ENCODE measurements at regions not wholly inside any gene's neighbourhood (a gene's known extent, or its start where the extent isn't known, plus 50 kb on each side); places are given as distances from the start of the nearest gene placed in this dataset.

GRCh38 chr5:60210810-60211209 lies 317.3 kb upstream of the PDE4D start:
- no peak overlapping the region for H2BK5ac ChIP-seq (ENCODE audit: insufficient read length, low read length)
- H3K23me2 ChIP-seq (ENCODE audit: insufficient read length, low read depth, low read length, poor library complexity, severe bottlenecking) = no peaks in the 10 kb centered on the region
- no peaks in the 10 kb centered on the region for H3K9me3 Mint-ChIP-seq
- H3T11ph ChIP-seq (ENCODE audit: low read length) = no peak overlapping the region
- no peak overlapping the region for H2AK5ac ChIP-seq (ENCODE audit: insufficient read length, low read length)
- H3K9ac ChIP-seq (ENCODE audit: extremely low read depth, insufficient read length, low read length) = no peak overlapping the region
- WGBS (ENCODE audit: extremely low coverage, insufficient read length, low lambda C conversion rate) = no CpG with 5 or more reads among the region's 17 CpGs
- no peak overlapping the region for H3K18ac ChIP-seq (ENCODE audit: insufficient read length, low read depth, low read length)
- no peaks in the 10 kb centered on the region for H3K36me3 Mint-ChIP-seq (ENCODE audit: insufficient read depth in 1 of 3, low read depth in 3 of 3)
- no peak overlapping the region for H2BK12ac ChIP-seq (ENCODE audit: insufficient read length, low read depth, low read length)
- no peaks in the 10 kb centered on the region for H3K79me2 ChIP-seq (ENCODE audit: insufficient read depth, low read length)
- DNase-seq = peak; percentile 69
- no peak overlapping the region for H4K5ac ChIP-seq (ENCODE audit: insufficient read length, low read depth, low read length)
- no peaks in the 10 kb centered on the region for H3K27me3 Mint-ChIP-seq (ENCODE audit: low read depth)
- no peak overlapping the region for H3K4me3 Mint-ChIP-seq
- H2BK15ac ChIP-seq (ENCODE audit: low read depth, low read length) = no peak overlapping the region
- no peak overlapping the region for H4K91ac ChIP-seq (ENCODE audit: insufficient read length, low read depth, low read length)
- H3K14ac ChIP-seq (ENCODE audit: insufficient read depth, low read length) = no peak overlapping the region; the same call in 1 of the 2 replicates
- no peak for TF ChIP-seq CTCF (conservative IDR thresholded peaks at IDR 0.05)
- no peak overlapping the region for H3K23ac ChIP-seq (ENCODE audit: insufficient read length, low read depth, low read length)
- no peaks in the 10 kb centered on the region; the same call in 1 of the 2 replicates for H3K4me1 ChIP-seq (ENCODE audit: insufficient read depth, low read length)
- no peak overlapping the region for H2BK20ac ChIP-seq (ENCODE audit: low read depth, low read length, poor library complexity, severe bottlenecking)
- no peaks in the 10 kb centered on the region for H3K27me3 ChIP-seq (ENCODE audit: insufficient read depth, low read length)
- no peaks in the 10 kb centered on the region for H4K20me1 ChIP-seq (ENCODE audit: control insufficient read depth, insufficient read depth, insufficient read length)
- H3K4me2 ChIP-seq (ENCODE audit: insufficient read depth, insufficient read length, low read length) = no peak overlapping the region
- no peak overlapping the region for H3K27ac Mint-ChIP-seq
- H2BK120ac ChIP-seq (ENCODE audit: low read depth, low read length, poor library complexity, severe bottlenecking) = no peak overlapping the region
- no peaks in the 10 kb centered on the region for H3K9me3 ChIP-seq (ENCODE audit: control insufficient read depth, low read depth, low read length)
- H4K8ac ChIP-seq (replicated peaks; ENCODE audit: insufficient read length, low read depth, low read length) = no peak overlapping the region
- no peak overlapping the region for H3K27ac ChIP-seq (ENCODE audit: insufficient read length, low read depth, low read length)
- no peaks in the 10 kb centered on the region for H3K79me1 ChIP-seq (ENCODE audit: insufficient read depth, low read depth, low read length, poor library complexity, severe bottlenecking)
- peaks cover 4 to 9% of the 10 kb centered on the region in 2 experiments for H3K4me1 Mint-ChIP-seq
- H3K4ac ChIP-seq (ENCODE audit: low read depth, low read length) = no peak overlapping the region
- no peak overlapping the region for H3K56ac ChIP-seq (ENCODE audit: insufficient read length, low read depth, low read length)
- H2AFZ ChIP-seq (ENCODE audit: low read length) = no peak overlapping the region

Data from H9 (cell line).